AML-193 (cell line): ENCODE measurements at regions not wholly inside any gene's neighbourhood (a gene's known extent, or its start where the extent isn't known, plus 50 kb on each side); places are given as distances from the start of the nearest gene placed in this dataset.
A peak's percentile ranks its signal among the peaks of the same experiment; 100 is the strongest.
"Not testable (repeated sequence)": the region's sequence is repeated elsewhere in the genome, so short reads cannot be mapped to it uniquely, and the experiment has no call there.

Source experiments
- DNase-seq, 2 experiments: peaks; one replicate each; lab custom pipeline; 2025; lab: John Stamatoyannopoulos, UW

- peak; percentile 92 to 93 for DNase-seq
Measured at GRCh38 chr6:135555550-135555949, 58.0 kb upstream of the AHI1 start.

DNA sequence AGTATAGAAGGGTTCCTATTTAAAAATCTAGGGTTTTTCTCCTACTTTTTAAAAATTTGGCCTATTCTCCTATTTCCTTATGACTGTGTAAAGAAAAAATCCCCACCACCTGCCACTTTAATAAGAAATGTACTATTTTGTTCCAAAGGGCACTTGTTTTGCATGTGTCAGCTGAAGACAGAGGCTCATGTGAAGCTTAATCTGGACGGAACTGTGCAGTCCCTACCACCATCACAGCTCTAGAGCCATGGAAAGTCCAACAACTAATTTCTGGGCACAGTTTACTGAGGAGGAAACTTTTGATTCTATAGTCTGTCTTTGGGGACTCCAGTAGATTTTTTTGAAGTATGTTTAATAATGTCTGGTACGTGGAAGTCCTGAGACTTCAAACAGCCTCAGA lies 60.0 kb upstream of the AHI1 start:
- no peak for DNase-seq

GRCh38 chr6:135565605-135566004 lies 68.1 kb upstream of the AHI1 start:
- DNase-seq = not testable (repeated sequence)

DNA sequence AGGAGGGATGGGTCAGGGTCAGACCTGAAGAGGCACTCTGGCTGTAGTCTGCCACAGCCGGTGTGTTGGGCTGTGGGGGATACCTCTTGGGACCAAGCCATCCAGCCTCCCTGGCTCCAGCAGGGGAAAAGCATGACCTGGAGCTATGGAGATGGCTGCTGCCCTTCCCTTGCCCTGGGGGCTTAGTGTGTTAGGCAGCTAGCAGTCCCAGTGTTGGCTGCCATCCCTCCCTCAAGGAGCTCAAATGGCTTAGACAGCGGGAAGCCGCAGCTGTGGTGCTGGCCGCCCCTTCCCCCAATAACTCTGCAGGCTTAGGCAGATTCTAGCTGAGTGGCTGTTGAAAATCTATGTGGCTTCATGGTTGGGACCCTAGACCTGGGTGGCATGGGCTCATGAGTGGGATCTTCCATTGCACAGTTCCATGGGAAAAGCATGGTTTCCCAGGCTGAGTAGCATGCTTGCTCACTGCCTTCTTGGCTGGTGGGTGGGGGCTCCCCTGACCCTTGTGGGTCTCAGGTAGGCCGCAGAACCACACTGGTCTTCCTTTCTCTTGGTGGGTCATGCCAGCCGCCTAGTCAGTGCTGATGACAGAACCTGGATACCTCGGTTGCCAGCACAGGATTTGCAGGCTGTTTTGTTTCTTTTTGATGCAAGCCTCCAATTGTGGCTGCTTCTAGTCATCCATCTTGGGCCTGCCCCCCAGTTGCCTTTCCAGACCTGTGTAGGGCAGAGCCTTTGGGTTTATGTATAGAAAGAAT lies 69.0 kb upstream of the AHI1 start:
- no peak for DNase-seq

DNA sequence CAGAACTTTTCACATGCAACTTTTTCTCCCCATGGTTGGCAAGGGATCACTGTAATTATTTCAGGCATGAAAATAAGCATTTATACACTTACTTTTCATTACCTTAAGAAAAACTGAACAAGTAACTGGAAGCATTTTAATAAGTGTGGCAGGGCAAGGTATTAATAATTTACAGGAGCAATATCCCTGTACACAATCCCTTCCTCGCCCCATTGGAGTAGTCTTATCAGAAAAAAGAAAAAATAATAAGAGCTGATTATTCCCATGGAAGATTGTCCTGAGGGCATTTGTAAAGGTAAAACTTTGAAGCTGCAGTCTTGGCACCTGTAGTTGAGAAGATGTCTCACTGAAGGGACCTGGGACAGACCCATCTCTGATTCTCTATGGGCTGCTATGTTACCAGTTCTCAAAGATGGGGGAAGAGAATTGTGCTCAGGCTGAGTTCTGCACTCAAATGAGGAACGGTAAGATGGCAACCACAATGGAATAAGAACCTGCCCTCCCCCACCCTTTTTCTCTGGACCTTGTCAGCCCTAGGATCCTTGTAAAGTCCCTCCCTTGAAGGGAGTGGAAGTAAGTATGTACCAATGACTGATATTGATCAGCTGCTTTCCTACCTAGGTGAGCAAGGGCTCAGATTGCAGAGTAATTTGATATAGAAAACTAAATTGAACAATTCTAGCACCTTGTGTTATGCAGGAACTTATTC lies 70.0 kb upstream of the AHI1 start:
- no peak for DNase-seq

DNA sequence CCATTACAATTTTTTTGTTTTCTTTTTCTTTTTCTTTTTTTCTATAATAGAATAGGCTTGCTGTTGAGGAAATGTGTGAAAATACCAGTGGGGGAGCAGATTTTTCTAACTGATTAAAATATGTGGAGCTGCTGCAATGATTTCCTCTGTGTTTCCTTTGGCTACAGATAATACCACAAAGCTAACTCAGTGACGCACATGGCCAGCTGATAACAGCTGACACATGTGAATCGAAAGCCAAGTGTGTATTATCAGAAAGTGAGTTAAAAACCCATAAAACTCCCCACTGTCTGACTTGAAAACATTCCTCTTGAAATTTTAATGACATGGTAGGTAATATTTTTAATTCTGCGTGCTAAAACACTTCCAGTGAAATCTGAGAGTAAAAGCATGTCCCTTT lies 70.8 kb upstream of the AHI1 start:
- no peak for DNase-seq

DNA sequence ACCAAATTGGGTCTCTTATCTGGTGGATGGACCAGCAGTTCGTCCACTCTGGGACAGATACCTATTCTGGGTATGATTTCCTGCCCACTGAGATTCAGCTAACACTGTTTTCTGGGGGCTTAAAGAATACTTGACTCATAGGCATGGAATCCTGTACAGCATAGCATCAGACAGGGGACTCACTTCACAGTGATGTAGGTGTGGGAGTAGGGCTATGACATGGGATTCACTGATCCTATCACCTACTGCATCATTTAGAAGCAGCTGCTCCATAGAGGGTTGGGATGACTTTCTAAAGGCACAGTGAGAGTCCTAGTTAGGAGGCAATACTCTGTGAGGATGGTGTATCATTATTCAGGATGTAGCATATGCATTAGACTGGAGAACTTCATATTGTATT lies 74.5 kb upstream of the AHI1 start:
- no peak for DNase-seq

- DNase-seq = no peak
Measured at GRCh38 chr6:135575629-135576028, 78.1 kb upstream of the AHI1 start.

GRCh38 chr6:135576055-135576454 lies 78.5 kb upstream of the AHI1 start:
- DNase-seq = no peak

- DNase-seq = peak; percentile 14 to 36
Measured at GRCh38 chr6:135577059-135577538, 79.6 kb upstream of the AHI1 start.

DNA sequence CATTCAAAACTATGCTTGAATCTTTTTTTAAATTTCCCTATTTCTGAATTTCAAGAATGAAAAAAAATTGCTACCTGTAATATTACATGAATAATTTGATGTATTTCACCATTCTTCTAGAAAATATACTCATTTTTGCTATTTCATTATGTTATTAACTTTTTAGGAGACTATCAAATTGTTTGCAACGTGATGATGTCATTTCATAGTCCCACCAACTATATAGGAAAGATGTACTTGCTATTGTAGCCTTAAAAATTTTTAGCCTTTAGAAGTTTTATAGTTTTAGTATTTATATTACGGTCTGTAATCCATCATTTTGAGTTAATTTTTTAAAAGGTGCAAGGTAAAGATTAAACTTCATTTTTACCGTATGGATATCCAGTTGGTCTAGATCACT lies 81.4 kb upstream of the AHI1 start:
- no peak for DNase-seq

- DNase-seq = no peak
Measured at GRCh38 chr6:135581211-135581610, 83.7 kb upstream of the AHI1 start.

- no peak for DNase-seq
Measured at GRCh38 chr6:135583256-135583761, 85.8 kb upstream of the AHI1 start.

- DNase-seq = no peak
Measured at GRCh38 chr6:135586388-135586787, 88.8 kb upstream of the AHI1 start.

DNA sequence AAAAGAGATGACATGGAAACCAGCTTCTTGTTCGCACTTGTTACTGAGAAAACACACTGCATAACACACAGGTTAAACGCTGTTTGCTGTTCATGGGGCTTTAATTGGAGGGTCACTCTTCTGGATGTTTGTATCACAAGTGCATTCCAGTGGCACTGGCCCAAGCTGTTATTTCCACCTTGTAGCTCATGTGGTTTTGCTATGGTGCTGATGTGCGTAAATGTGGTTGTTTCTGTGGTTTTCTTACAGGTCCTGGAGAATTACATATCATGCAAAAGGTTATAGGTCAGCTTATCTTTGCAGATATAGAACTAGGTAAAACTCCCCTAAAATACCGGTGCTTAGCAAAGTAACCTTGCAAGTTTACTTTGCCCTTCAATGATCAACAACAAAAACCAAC lies 89.3 kb upstream of the AHI1 start:
- no peak for DNase-seq

DNA sequence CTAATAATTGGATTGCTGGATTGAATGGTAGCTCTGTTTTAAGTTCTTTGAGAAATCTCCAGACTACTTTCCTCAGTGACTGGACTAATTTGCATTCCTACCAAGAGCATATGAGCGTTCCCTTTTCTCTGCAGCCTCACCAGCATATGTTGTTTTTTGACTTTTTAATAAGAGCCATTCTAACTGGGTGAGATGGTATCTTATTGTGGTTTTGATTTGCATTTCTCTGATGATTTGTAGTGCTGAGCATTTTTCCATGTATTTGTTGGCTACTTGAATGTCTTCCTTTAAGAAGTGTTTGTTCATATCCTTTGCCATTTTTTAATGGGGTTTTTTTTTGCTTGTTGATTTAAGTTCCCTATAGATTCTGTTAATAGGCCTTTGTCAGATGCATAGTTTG lies 94.7 kb upstream of the AHI1 start:
- no peak for DNase-seq

DNA sequence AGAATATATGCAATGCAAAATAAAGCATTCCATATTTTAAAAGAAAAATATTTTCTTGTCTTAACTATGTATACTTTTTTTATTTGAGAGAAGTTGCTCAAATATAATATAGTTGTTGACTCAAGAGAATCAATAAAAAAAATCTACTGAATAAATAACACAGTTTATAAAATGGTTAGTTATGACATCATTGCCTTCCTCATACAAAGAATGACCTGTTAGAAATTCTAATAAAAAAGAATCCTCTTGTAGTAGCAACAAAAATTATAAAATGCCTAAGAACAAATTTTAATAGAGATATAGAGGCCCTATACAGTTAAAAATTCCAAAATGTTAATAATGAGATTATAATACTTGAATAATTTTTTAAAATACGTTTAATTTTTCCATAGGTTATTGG lies 96.5 kb upstream of the AHI1 start:
- DNase-seq = no peak

- no peak for DNase-seq
Measured at GRCh38 chr6:135600086-135600702, 102.7 kb upstream of the AHI1 start.

DNA sequence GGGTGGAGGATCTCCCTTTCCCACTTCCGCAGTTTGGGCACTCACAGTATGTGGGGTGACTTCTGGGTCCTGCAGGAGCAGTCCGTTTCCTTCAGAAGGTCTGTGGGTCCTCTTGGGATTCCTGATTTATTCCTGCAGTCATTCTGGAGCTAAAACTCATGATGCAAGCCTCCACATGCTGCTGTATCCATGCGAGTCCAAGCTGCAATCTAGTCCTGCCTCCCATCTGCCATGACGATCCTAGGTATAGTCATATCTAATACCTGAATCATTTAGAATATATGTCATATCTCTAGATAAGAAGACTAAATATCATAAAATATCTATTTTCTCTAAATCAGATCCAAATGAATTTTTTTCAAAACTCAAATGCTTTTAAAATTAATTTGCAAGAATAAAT lies 103.4 kb upstream of the AHI1 start:
- DNase-seq = no peak

DNA sequence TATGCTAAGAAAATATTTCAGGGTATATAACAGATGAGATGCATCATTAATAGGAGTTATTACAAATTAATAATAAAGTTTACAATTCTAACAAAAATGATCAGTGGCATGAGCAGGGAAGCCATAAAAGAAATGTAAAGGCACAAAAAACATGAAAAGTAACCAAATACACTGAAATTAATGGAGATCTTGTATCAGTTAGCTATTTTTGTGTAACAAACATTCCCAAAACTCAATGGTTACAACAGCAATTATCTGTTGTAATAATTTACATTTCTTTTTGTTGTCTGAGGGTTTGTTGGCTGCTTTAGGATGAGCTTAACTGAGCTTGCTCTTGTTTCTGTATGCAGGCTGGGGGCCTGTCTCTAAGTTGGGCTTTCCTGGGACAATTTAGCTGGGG lies 104.3 kb upstream of the AHI1 start:
- no peak for DNase-seq

DNA sequence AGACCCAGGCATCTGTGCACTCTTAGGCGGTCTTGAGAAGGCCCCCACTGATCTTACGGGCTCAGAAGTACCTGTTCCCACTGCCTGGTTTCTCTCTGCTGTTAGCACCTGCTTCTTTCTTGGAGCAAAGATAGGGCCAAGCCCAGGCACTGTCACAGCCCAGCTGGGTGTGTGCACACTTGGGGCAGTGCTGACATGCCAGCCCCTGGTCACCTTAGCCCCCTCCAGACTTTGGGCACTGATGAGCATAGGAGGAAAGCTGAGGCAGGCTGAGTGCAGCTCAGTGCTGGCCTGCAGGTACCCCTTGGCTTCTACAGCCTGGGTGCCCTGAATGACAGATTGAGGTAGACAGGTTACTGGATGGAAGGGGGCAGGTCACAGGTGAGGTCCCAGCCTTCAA lies 105.7 kb upstream of the AHI1 start:
- DNase-seq = no peak

DNA sequence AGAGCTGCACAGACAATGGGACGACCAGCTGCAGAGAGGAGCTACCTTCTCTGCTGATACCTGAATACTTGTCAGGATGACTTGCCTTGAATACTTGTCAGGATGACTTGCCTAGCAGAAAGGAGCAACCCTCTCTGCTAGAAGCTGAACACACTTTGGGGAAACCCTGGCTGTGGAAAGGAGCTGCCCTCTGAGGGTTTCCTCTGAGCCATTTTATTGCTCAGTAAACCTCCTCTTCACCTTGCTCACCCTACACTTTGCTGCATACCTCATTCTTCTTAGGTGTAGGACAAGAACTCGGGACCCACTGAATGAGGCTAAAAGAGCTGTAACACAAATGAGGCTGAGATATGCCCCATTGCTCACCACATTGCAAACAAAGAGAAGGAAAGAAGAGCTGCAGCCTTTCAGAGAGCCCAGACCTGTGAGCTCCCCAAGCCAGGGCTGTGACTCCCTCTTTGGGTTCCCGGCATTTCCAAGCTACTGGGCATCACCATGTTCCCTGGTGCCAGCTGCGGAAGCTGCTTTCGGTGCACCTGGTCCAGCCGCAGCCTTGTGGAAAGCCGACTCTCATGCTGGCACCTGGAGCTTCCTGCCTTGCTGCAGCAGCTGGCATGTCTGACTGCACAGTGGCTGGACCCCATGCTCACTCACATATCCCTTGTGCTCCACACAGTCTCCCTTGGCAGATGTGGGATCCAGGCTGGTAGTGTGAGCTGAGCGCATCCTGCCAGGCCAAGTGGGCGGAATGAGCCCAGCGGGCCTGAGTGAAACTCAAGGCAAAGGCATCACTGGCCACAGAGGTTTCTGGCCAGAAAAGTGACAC lies 106.7 kb upstream of the AHI1 start:
- no peak for DNase-seq
